ENCODE measurements at regions not wholly inside any gene's neighbourhood (a gene's known extent, or its start where the extent isn't known, plus 50 kb on each side); places are given as distances from the start of the nearest gene placed in this dataset.

DNA sequence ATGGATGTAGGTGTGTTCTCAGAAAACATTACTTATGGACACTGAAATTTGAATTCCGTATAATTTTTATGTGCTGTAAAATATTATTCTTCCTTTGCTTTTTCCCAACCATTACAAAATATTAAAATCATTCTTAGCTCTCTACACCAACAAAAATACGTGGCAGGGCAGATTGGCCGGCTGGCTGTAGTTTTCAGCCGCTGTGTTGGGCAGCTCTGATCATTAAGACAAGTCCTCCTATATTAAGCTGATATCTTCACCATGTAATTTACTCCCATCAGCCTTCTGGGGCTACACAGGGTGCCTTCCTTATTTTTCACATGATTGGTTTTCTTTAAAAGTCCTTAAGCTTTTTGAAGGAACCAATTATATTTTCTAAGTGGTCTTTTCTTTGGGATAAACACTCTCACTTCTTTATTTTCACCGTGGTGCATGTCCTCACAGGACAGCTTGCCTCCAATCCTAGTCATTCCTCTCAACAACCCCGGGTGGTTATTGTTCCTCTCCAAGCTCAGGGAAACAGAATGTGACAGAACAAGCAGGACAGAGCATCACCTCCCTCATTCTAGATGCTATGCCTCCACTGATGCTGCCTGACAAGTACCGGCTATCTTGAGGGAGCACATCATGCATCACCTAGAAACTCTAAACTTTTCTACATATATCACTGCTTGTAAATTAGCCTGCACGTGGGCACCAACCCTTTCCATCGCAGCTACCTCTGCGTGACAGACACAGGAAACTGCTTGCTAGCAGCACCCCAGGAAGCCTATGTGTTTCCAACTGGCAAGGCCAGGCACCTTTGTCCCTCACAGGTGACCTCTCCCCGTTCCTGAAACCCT is 362.3 kb downstream of the MYCN start:
- Histone ChIP-seq H3K56ac (ENCODE audit: extremely low read depth, insufficient read depth, low read length) (no peak overlapping the region), H3K4ac (ENCODE audit: low read depth, low read length) (no peak overlapping the region), H3K9ac (ENCODE audit: low read depth, low read length) (no peak overlapping the region), H3K4me1 (ENCODE audit: control insufficient read depth, insufficient read depth, low read length) (no peaks in the 10 kb centered on the region), H4K5ac (ENCODE audit: low read depth, low read length) (no peak overlapping the region), H3K4me2 (ENCODE audit: low read depth, low read length) (no peak overlapping the region), H3K27me3 (ENCODE audit: control insufficient read depth, insufficient read depth, low read length) (no peaks in the 10 kb centered on the region), H2BK120ac (ENCODE audit: low read depth, low read length) (no peak overlapping the region), H3K9me1 (ENCODE audit: insufficient read depth, low read length) (no peaks in the 10 kb centered on the region), H2AK9ac (replicated peaks; ENCODE audit: low read depth, low read length, poor library complexity) (no peak overlapping the region), H2BK5ac (ENCODE audit: low read depth, low read length, poor library complexity, severe bottlenecking) (no peak overlapping the region), H3K36me3 (ENCODE audit: control insufficient read depth, insufficient read depth, low read length) (no peaks in the 10 kb centered on the region), H3K9me3 (ENCODE audit: control insufficient read depth, insufficient read depth, low read length) (peaks cover 6% of the 10 kb centered on the region), H3K23ac (ENCODE audit: low read depth, low read length) (no peak overlapping the region), H3K18ac (ENCODE audit: low read depth, low read length) (no peak overlapping the region), H2BK15ac (ENCODE audit: low read depth, low read length) (no peak overlapping the region), H2BK20ac (ENCODE audit: low read depth, low read length) (no peak overlapping the region), H4K8ac (ENCODE audit: low read depth in 2 of 2, low read length in 2 of 2) (no peak overlapping the region), H3K79me1 (ENCODE audit: low read depth in 1 of 2, low read length in 2 of 2) (no peaks in the 10 kb centered on the region), H2AK5ac (ENCODE audit: low read depth, low read length) (no peak overlapping the region), H3K4me3 (ENCODE audit: insufficient read depth, low read depth, low read length) (no peak overlapping the region), H3K27ac (ENCODE audit: insufficient read depth, low read length) (no peak overlapping the region), H3K14ac (replicated peaks; ENCODE audit: low read depth, low read length) (no peak overlapping the region), H4K20me1 (ENCODE audit: insufficient read depth, low read length) (no peaks in the 10 kb centered on the region), H2AFZ (replicated peaks; ENCODE audit: low read length, poor library complexity) (no peak overlapping the region), H4K91ac (ENCODE audit: insufficient read depth, low read depth, low read length) (no peak overlapping the region)
- intact Hi-C loops (cut with micrococcal nuclease) (no loop called here), in situ Hi-C loops (cut with MboI; ENCODE audit: low sequenced_read_pairs) (no loop called here), dilution Hi-C loops (cut with HindIII; ENCODE audit: low sequenced_read_pairs, unreplicated experiment) (no loop called here)
- 45% methylated on average over 2 of the region's 11 CpGs; no CpG with 5 or more reads in 1 of the 2 experiments for WGBS, 2 experiments (ENCODE audit: extremely low coverage in 2 of 2, insufficient read length in 1 of 2)
- DNase-seq (no peak), ATAC-seq (ENCODE audit: low read depth) (no peak)
- ChIA-PET POLR2A (ENCODE audit: unreplicated experiment) (no interaction called here), CTCF (no interaction called here)
- TF ChIP-seq CHD1 (IDR thresholded peaks at IDR 0.05; ENCODE audit: low read depth, low read length) (no peak), CEBPB (IDR thresholded peaks at IDR 0.05; ENCODE audit: low read depth, low read length) (no peak), BHLHE40 (IDR thresholded peaks at IDR 0.05; ENCODE audit: low read depth, low read length) (no peak), MXI1 (IDR thresholded peaks at IDR 0.05; ENCODE audit: borderline replicate concordance, low read depth, low read length) (no peak), RCOR1 (IDR thresholded peaks at IDR 0.05; ENCODE audit: insufficient replicate concordance, low read length) (no peak), NFE2L2 (IDR thresholded peaks at IDR 0.05; ENCODE audit: low read depth, low read length) (no peak), MAZ (IDR thresholded peaks at IDR 0.05; ENCODE audit: borderline replicate concordance, low read depth, low read length) (no peak), FOS (IDR thresholded peaks at IDR 0.05; ENCODE audit: low read depth, low read length) (no peak), RFX5 (IDR thresholded peaks at IDR 0.05; ENCODE audit: low read depth, low read length) (no peak), SMC3 (IDR thresholded peaks at IDR 0.05; ENCODE audit: low read depth, low read length) (no peak)
- TF ChIP-seq, protein P1, sequence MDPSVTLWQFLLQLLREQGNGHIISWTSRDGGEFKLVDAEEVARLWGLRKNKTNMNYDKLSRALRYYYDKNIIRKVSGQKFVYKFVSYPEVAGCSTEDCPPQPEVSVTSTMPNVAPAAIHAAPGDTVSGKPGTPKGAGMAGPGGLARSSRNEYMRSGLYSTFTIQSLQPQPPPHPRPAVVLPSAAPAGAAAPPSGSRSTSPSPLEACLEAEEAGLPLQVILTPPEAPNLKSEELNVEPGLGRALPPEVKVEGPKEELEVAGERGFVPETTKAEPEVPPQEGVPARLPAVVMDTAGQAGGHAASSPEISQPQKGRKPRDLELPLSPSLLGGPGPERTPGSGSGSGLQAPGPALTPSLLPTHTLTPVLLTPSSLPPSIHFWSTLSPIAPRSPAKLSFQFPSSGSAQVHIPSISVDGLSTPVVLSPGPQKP (IDR thresholded peaks at IDR 0.05; ENCODE audit: borderline replicate concordance, low read depth, low read length): no peak
- TF ChIP-seq, protein P2, sequence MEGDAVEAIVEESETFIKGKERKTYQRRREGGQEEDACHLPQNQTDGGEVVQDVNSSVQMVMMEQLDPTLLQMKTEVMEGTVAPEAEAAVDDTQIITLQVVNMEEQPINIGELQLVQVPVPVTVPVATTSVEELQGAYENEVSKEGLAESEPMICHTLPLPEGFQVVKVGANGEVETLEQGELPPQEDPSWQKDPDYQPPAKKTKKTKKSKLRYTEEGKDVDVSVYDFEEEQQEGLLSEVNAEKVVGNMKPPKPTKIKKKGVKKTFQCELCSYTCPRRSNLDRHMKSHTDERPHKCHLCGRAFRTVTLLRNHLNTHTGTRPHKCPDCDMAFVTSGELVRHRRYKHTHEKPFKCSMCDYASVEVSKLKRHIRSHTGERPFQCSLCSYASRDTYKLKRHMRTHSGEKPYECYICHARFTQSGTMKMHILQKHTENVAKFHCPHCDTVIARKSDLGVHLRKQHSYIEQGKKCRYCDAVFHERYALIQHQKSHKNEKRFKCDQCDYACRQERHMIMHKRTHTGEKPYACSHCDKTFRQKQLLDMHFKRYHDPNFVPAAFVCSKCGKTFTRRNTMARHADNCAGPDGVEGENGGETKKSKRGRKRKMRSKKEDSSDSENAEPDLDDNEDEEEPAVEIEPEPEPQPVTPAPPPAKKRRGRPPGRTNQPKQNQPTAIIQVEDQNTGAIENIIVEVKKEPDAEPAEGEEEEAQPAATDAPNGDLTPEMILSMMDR (conservative IDR thresholded peaks at IDR 0.05; ENCODE audit: low read depth, low read length): no peak
- TF ChIP-seq, protein P3, sequence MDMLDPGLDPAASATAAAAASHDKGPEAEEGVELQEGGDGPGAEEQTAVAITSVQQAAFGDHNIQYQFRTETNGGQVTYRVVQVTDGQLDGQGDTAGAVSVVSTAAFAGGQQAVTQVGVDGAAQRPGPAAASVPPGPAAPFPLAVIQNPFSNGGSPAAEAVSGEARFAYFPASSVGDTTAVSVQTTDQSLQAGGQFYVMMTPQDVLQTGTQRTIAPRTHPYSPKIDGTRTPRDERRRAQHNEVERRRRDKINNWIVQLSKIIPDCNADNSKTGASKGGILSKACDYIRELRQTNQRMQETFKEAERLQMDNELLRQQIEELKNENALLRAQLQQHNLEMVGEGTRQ (IDR thresholded peaks at IDR 0.05; ENCODE audit: low read depth, low read length): no peak
- BruUV-seq (replicated peaks): no TSS peak

Measured in IMR-90 (cell line).